Glomerular endothelial cell (primary cell): ENCODE measurements at regions not wholly inside any gene's neighbourhood (a gene's known extent, or its start where the extent isn't known, plus 50 kb on each side); places are given as distances from the start of the nearest gene placed in this dataset.
A peak's percentile ranks its signal among the peaks of the same experiment; 100 is the strongest.

Experiments used
- DNase-seq: peaks from one replicate; pipeline ENCODE4 v3.0.0-alpha.2; 2011; ENCODE audit warnings: low read depth, low spot score; ENCODE audit errors: extremely low read depth

- DNase-seq, result no peak
These were observed 224.7 kb downstream of the ENGASE start for GRCh38 chr17:79299349-79299748.

GRCh38 chr17:79298799-79299198 is 224.2 kb downstream of the ENGASE start:
- no peak for DNase-seq

GRCh38 chr17:79296243-79296642 is 221.6 kb downstream of the ENGASE start:
- no peak for DNase-seq

GRCh38 chr17:79295307-79295706 is 220.7 kb downstream of the ENGASE start:
- no peak for DNase-seq

- peak; percentile 4 for DNase-seq
These were observed 219.9 kb downstream of the ENGASE start for GRCh38 chr17:79294459-79295071.

- DNase-seq, result no peak
These were observed 217.9 kb downstream of the ENGASE start for GRCh38 chr17:79292501-79292900.

- DNase-seq, result no peak
These were observed 216.8 kb downstream of the ENGASE start for GRCh38 chr17:79291391-79291790.

- no peak for DNase-seq
These were observed 216.1 kb downstream of the ENGASE start for GRCh38 chr17:79290726-79291125.

GRCh38 chr17:79288950-79289349 is 214.3 kb downstream of the ENGASE start:
- no peak for DNase-seq

- DNase-seq, result no peak
These were observed 211.8 kb downstream of the ENGASE start for GRCh38 chr17:79286440-79286839.

GRCh38 chr17:79285973-79286372 is 211.3 kb downstream of the ENGASE start:
- no peak for DNase-seq

- DNase-seq, result no peak
These were observed 207.7 kb downstream of the ENGASE start for GRCh38 chr17:79282294-79282693.

- no peak for DNase-seq
These were observed 207.2 kb downstream of the ENGASE start for GRCh38 chr17:79281803-79282202.

GRCh38 chr17:79280866-79281572 is 206.4 kb downstream of the ENGASE start:
- DNase-seq, result no peak

GRCh38 chr17:79280010-79280409 is 205.4 kb downstream of the ENGASE start:
- DNase-seq, result no peak

GRCh38 chr17:79279320-79279719 is 204.7 kb downstream of the ENGASE start:
- no peak for DNase-seq

GRCh38 chr17:79276821-79277220 is 202.2 kb downstream of the ENGASE start:
- DNase-seq, result no peak

- DNase-seq, result no peak
These were observed 199.0 kb downstream of the ENGASE start for GRCh38 chr17:79273660-79274059.

GRCh38 chr17:79272666-79273219 is 198.1 kb downstream of the ENGASE start:
- DNase-seq, result no peak

- no peak for DNase-seq
These were observed 197.6 kb downstream of the ENGASE start for GRCh38 chr17:79272220-79272619.

- no peak for DNase-seq
These were observed 195.0 kb downstream of the ENGASE start for GRCh38 chr17:79269620-79270019.

- DNase-seq, result no peak
These were observed 188.6 kb downstream of the ENGASE start for GRCh38 chr17:79263191-79263590.
